IgD-negative memory B cell (primary cell): ENCODE measurements at regions not wholly inside any gene's neighbourhood (a gene's known extent, or its start where the extent isn't known, plus 50 kb on each side); places are given as distances from the start of the nearest gene placed in this dataset.
A peak's percentile ranks its signal among the peaks of the same experiment; 100 is the strongest.

Experiments
- H3K27ac Mint-ChIP-seq, 3 donors: one replicate each; pipeline ENCODE4 v1.8.0; 2020 to 2022; ENCODE audit warnings: mild to moderate bottlenecking in 3 of 3, mixed read lengths in 3 of 3, moderate library complexity in 1 of 3
- H3K27me3 Mint-ChIP-seq: one replicate; pipeline ENCODE4 v1.8.0; 2021; ENCODE audit warnings: mixed read lengths
- H3K36me3 Mint-ChIP-seq: one replicate; pipeline ENCODE4 v1.8.0; 2020; ENCODE audit warnings: mild to moderate bottlenecking, mixed read lengths
- H3K4me1 Mint-ChIP-seq, 3 donors: one replicate each; pipeline ENCODE4 v1.8.0; 2020 to 2022; ENCODE audit warnings: mixed read lengths in 3 of 3, mild to moderate bottlenecking in 1 of 3
- H3K4me3 Mint-ChIP-seq, 4 donors: one replicate each; pipeline ENCODE4 v1.8.0; 2020 to 2022; ENCODE audit warnings: mild to moderate bottlenecking in 4 of 4, mixed read lengths in 4 of 4, moderate library complexity in 3 of 4
- H3K9me3 Mint-ChIP-seq, 3 donors: one replicate each; pipeline ENCODE4 v1.8.0; 2020 to 2021; ENCODE audit warnings: mixed read lengths in 3 of 3, mild to moderate bottlenecking in 1 of 3

GRCh38 chr2:8408560-8409460 lies 273.0 kb upstream of the ID2 start:
- H3K4me1 Mint-ChIP-seq, result peaks cover 6 to 7% (median 7%) of the 10 kb centered on the region in 3 donors
- peaks cover 12% of the 10 kb centered on the region for H3K27me3 Mint-ChIP-seq
- H3K9me3 Mint-ChIP-seq, result no peaks in the 10 kb centered on the region
- H3K27ac Mint-ChIP-seq, result peak overlapping the region in 1 of 3 donors; percentile 3
- H3K4me3 Mint-ChIP-seq, result no peak overlapping the region
- H3K36me3 Mint-ChIP-seq, result peaks cover 1% of the 10 kb centered on the region

- Mint-ChIP-seq H3K36me3 (peaks cover 1% of the 10 kb centered on the region), H3K4me1 (peaks cover 6 to 7% (median 7%) of the 10 kb centered on the region in 3 donors), H3K9me3 (no peaks in the 10 kb centered on the region), H3K27me3 (peaks cover 12% of the 10 kb centered on the region), H3K4me3 (peak overlapping the region in 1 of 4 donors; percentile 44), H3K27ac (peak overlapping the region in 1 of 3 donors; percentile 9)
These were observed 272.2 kb upstream of the ID2 start for GRCh38 chr2:8409461-8410260.

GRCh38 chr2:8412082-8412481 lies 269.8 kb upstream of the ID2 start:
- Mint-ChIP-seq H3K4me3 (no peak overlapping the region), H3K4me1 (peaks cover 7 to 9% (median 9%) of the 10 kb centered on the region in 3 donors), H3K9me3 (no peaks in the 10 kb centered on the region), H3K36me3 (no peaks in the 10 kb centered on the region), H3K27ac (no peak overlapping the region), H3K27me3 (peaks cover 14% of the 10 kb centered on the region)

GRCh38 chr2:8412586-8412985 lies 269.3 kb upstream of the ID2 start:
- no peak overlapping the region for H3K4me3 Mint-ChIP-seq
- peaks cover 7 to 9% (median 9%) of the 10 kb centered on the region in 3 donors for H3K4me1 Mint-ChIP-seq
- H3K36me3 Mint-ChIP-seq, result no peaks in the 10 kb centered on the region
- no peaks in the 10 kb centered on the region for H3K9me3 Mint-ChIP-seq
- peaks cover 17% of the 10 kb centered on the region for H3K27me3 Mint-ChIP-seq
- no peak overlapping the region for H3K27ac Mint-ChIP-seq

GRCh38 chr2:8413589-8414135 lies 268.2 kb upstream of the ID2 start:
- no peak overlapping the region for H3K4me3 Mint-ChIP-seq
- H3K9me3 Mint-ChIP-seq, result no peaks in the 10 kb centered on the region
- H3K36me3 Mint-ChIP-seq, result no peaks in the 10 kb centered on the region
- peaks cover 7 to 9% (median 8%) of the 10 kb centered on the region in 3 donors for H3K4me1 Mint-ChIP-seq
- H3K27ac Mint-ChIP-seq, result no peak overlapping the region
- peaks cover 17% of the 10 kb centered on the region for H3K27me3 Mint-ChIP-seq

GRCh38 chr2:8414946-8415879 lies 266.6 kb upstream of the ID2 start:
- Mint-ChIP-seq H3K27ac (no peak overlapping the region), H3K4me3 (no peak overlapping the region), H3K27me3 (peaks cover 24% of the 10 kb centered on the region), H3K9me3 (peaks cover 0 to 2% (median 0%) of the 10 kb centered on the region in 3 donors), H3K4me1 (peaks cover 0 to 3% (median 3%) of the 10 kb centered on the region in 3 donors), H3K36me3 (no peaks in the 10 kb centered on the region)

GRCh38 chr2:8416001-8416571 lies 265.8 kb upstream of the ID2 start:
- H3K9me3 Mint-ChIP-seq, result peaks cover 0 to 2% (median 0%) of the 10 kb centered on the region in 3 donors
- H3K4me1 Mint-ChIP-seq, result peaks cover 0 to 3% (median 3%) of the 10 kb centered on the region in 3 donors
- H3K27me3 Mint-ChIP-seq, result peaks cover 29% of the 10 kb centered on the region
- no peak overlapping the region for H3K4me3 Mint-ChIP-seq
- H3K27ac Mint-ChIP-seq, result no peak overlapping the region
- peaks cover 1% of the 10 kb centered on the region for H3K36me3 Mint-ChIP-seq

GRCh38 chr2:8416849-8417832 lies 264.7 kb upstream of the ID2 start:
- peaks cover 1% of the 10 kb centered on the region for H3K36me3 Mint-ChIP-seq
- H3K27ac Mint-ChIP-seq, result no peak overlapping the region
- H3K4me1 Mint-ChIP-seq, result peaks cover 0 to 4% (median 3%) of the 10 kb centered on the region in 3 donors
- H3K9me3 Mint-ChIP-seq, result peaks cover 0 to 2% (median 0%) of the 10 kb centered on the region in 3 donors
- H3K27me3 Mint-ChIP-seq, result peaks cover 37% of the 10 kb centered on the region
- no peak overlapping the region for H3K4me3 Mint-ChIP-seq

GRCh38 chr2:8418721-8419120 lies 263.1 kb upstream of the ID2 start:
- Mint-ChIP-seq H3K4me3 (no peak overlapping the region), H3K36me3 (peaks cover 1% of the 10 kb centered on the region)

GRCh38 chr2:8421658-8422449 lies 260.0 kb upstream of the ID2 start:
- Mint-ChIP-seq H3K4me1 (peaks cover 0 to 1% (median 0%) of the 10 kb centered on the region in 3 donors), H3K27ac (peak overlapping the region in 1 of 3 donors; percentile 19), H3K27me3 (peaks cover 35% of the 10 kb centered on the region), H3K36me3 (peaks cover 1% of the 10 kb centered on the region), H3K4me3 (no peak overlapping the region), H3K9me3 (peaks cover 0 to 7% (median 2%) of the 10 kb centered on the region in 3 donors)

More at GRCh38 chr2:8418721-8419120, 263.1 kb upstream of the ID2 start:
- H3K27me3 Mint-ChIP-seq, result peaks cover 40% of the 10 kb centered on the region
- peak overlapping the region in 1 of 3 donors; percentile 26 for H3K27ac Mint-ChIP-seq
- H3K9me3 Mint-ChIP-seq, result peaks cover 0 to 2% (median 0%) of the 10 kb centered on the region in 3 donors
- H3K4me1 Mint-ChIP-seq, result peaks cover 0 to 4% (median 3%) of the 10 kb centered on the region in 3 donors

GRCh38 chr2:8422450-8422800 lies 259.4 kb upstream of the ID2 start:
- peak overlapping the region in 1 of 3 donors; percentile 19 for H3K27ac Mint-ChIP-seq
- peaks cover 39% of the 10 kb centered on the region for H3K27me3 Mint-ChIP-seq
- peaks cover 0 to 1% (median 0%) of the 10 kb centered on the region in 3 donors for H3K4me1 Mint-ChIP-seq
- peaks cover 1% of the 10 kb centered on the region for H3K36me3 Mint-ChIP-seq
- no peak overlapping the region for H3K4me3 Mint-ChIP-seq
- peaks cover 0 to 7% (median 2%) of the 10 kb centered on the region in 3 donors for H3K9me3 Mint-ChIP-seq
